T-helper 1 cell treated with Interleukin-12 subunit alpha and Interleukin-12 subunit beta and Interleukin-4 antibody, amounts not matched to agents 30 μg/mL and 1 μg/mL, for 36 hours (primary cell): ENCODE measurements at regions not wholly inside any gene's neighbourhood (a gene's known extent, or its start where the extent isn't known, plus 50 kb on each side); places are given as distances from the start of the nearest gene placed in this dataset.

Experiments used
- H3K27ac Mint-ChIP-seq: one replicate; pipeline ENCODE4 v1.8.0; 2021; ENCODE audit warnings: mild to moderate bottlenecking, mixed read lengths
- H3K27me3 Mint-ChIP-seq: one replicate; pipeline ENCODE4 v1.8.0; 2021; ENCODE audit warnings: low read depth, mixed read lengths
- H3K36me3 Mint-ChIP-seq: one replicate; pipeline ENCODE4 v1.8.0; 2021; ENCODE audit warnings: low read depth, mixed read lengths
- H3K4me1 Mint-ChIP-seq: one replicate; pipeline ENCODE4 v1.8.0; 2021; ENCODE audit warnings: low read depth, mixed read lengths
- H3K4me3 Mint-ChIP-seq: one replicate; pipeline ENCODE4 v1.8.0; 2021; ENCODE audit warnings: mild to moderate bottlenecking, moderate library complexity, mixed read lengths
- H3K9me3 Mint-ChIP-seq: one replicate; pipeline ENCODE4 v1.8.0; 2021; ENCODE audit warnings: mixed read lengths

DNA sequence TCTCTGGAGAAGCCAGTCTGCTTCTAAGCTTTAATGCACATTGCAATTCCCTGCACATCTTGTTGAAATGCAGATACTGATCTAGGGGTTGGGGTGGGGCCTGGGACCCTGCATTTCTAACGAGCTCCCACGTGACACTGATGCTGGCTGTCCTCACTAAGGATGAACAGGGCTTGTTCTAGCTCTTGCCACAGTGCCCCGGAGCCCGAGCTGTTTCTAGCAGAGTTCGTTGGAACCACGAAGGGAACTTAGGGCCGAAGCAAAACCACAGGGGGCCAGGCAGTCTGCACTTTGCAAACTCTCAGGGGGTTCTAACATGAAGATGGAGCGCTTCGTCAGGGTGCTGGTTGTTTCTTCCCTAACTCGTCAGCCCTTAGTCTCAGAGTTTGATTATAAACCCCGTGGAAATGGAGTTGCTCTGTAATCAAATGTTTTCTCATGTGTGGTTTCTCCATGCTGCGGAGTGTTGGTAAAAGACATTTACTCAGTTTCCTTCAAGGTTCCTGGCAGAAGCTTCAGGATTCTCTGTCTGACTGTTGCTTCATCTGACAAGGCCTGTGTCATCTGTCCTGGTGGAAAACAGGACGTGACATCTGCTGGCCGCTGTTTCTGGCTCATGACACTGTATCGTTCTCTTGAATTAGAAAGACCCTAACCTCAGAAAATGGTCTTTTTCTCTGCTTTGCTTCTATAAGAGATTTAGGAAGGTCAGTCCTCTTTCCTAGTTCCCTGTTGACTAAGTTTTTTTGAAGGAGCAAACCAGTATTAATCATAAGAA is 221.5 kb downstream of the TEX29 start:
- H3K36me3 Mint-ChIP-seq, result no peaks in the 10 kb centered on the region
- peaks cover 21% of the 10 kb centered on the region for H3K9me3 Mint-ChIP-seq
- no peak overlapping the region for H3K27ac Mint-ChIP-seq
- no peaks in the 10 kb centered on the region for H3K4me1 Mint-ChIP-seq
- no peaks in the 10 kb centered on the region for H3K27me3 Mint-ChIP-seq
- H3K4me3 Mint-ChIP-seq, result no peak overlapping the region

GRCh38 chr13:111542530-111543341 is 222.3 kb downstream of the TEX29 start:
- Mint-ChIP-seq H3K27ac (no peak overlapping the region), H3K36me3 (no peaks in the 10 kb centered on the region), H3K4me1 (no peaks in the 10 kb centered on the region), H3K4me3 (no peak overlapping the region), H3K9me3 (peaks cover 21% of the 10 kb centered on the region), H3K27me3 (no peaks in the 10 kb centered on the region)

GRCh38 chr13:111546921-111547675 is 226.7 kb downstream of the TEX29 start:
- no peak overlapping the region for H3K4me3 Mint-ChIP-seq
- no peaks in the 10 kb centered on the region for H3K36me3 Mint-ChIP-seq
- no peaks in the 10 kb centered on the region for H3K4me1 Mint-ChIP-seq
- no peaks in the 10 kb centered on the region for H3K27me3 Mint-ChIP-seq
- H3K9me3 Mint-ChIP-seq, result peaks cover 21% of the 10 kb centered on the region
- H3K27ac Mint-ChIP-seq, result no peak overlapping the region

DNA sequence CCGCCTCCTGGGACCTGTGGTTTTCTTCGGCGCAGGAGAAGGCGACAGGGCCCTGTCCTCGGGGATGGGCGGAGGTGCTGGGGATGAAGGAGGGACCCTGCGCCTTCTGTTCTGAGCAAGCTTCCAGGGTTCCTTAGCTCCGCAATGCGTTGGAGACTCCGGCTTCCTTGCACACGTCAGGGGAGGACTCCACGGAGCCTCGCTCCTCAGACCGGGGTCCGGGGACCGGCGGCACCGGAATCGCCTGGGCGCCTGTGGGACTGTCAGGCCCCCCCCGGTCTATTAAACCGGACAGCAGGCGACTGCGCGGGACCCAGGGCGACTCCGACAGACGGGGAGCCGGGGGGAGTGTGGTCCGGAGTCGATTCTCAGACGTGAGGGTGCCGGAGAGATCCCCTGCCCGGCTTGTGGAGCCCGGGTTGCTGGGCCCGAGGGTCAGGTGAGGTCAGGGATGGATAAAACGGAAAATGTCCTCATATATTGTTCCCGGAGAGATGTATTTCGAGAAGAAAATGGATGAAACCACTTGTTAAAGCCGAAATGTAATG is 227.4 kb downstream of the TEX29 start:
- peaks cover 21% of the 10 kb centered on the region for H3K9me3 Mint-ChIP-seq
- no peaks in the 10 kb centered on the region for H3K36me3 Mint-ChIP-seq
- H3K4me3 Mint-ChIP-seq, result no peak overlapping the region
- no peaks in the 10 kb centered on the region for H3K4me1 Mint-ChIP-seq
- H3K27me3 Mint-ChIP-seq, result no peaks in the 10 kb centered on the region
- no peak overlapping the region for H3K27ac Mint-ChIP-seq

DNA sequence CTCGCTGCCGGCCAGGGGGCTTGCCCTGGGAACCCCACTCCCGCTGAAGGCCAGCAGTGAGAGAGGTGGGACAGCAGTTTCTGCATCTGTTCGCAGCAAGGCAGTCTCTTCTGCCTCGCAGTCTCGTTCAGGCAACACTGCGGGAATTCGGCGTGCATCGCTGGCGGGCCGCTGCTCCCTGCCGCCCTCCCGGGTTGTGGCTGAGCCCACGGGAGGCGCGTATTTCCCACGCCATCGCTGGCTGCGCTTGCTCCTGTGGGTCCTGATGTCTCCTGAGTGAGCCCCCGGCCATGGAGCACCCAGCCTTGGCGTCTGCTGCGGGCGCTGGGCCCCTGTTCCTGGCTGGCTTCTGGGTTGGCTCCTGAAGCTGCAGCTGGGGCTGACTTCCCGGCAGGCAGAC is 227.9 kb downstream of the TEX29 start:
- Mint-ChIP-seq H3K36me3 (no peaks in the 10 kb centered on the region), H3K27me3 (no peaks in the 10 kb centered on the region), H3K27ac (no peak overlapping the region), H3K4me1 (no peaks in the 10 kb centered on the region), H3K4me3 (no peak overlapping the region), H3K9me3 (peaks cover 21% of the 10 kb centered on the region)

- Mint-ChIP-seq H3K4me1 (no peaks in the 10 kb centered on the region), H3K27ac (no peak overlapping the region), H3K4me3 (no peak overlapping the region), H3K36me3 (no peaks in the 10 kb centered on the region), H3K9me3 (peaks cover 21% of the 10 kb centered on the region), H3K27me3 (no peaks in the 10 kb centered on the region)
Measured at GRCh38 chr13:111548805-111549204, 228.4 kb downstream of the TEX29 start.

DNA sequence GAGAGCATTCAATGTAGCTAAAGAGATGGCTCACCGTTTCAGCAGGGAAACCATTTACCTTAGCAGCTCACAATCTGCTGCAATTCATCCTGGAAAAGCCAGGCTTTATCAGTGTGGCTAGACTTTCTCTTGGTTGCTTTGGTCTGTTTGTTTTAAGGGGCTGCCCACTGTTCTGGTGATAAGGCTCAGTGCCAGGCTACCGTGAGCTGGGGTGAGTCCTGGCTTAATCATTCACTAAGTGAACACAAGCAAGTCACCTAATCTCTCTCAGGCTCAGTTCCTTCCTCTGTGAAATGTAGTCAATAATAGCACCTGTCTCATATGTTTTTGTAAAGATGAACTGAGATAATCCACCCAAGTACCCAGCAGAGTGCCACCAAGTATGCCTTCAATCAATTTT is 229.0 kb downstream of the TEX29 start:
- H3K9me3 Mint-ChIP-seq, result peaks cover 16% of the 10 kb centered on the region
- H3K36me3 Mint-ChIP-seq, result no peaks in the 10 kb centered on the region
- H3K4me3 Mint-ChIP-seq, result no peak overlapping the region
- no peak overlapping the region for H3K27ac Mint-ChIP-seq
- no peaks in the 10 kb centered on the region for H3K4me1 Mint-ChIP-seq
- H3K27me3 Mint-ChIP-seq, result no peaks in the 10 kb centered on the region

- H3K36me3 Mint-ChIP-seq, result no peaks in the 10 kb centered on the region
- no peaks in the 10 kb centered on the region for H3K4me1 Mint-ChIP-seq
- H3K9me3 Mint-ChIP-seq, result peaks cover 10% of the 10 kb centered on the region
- H3K27me3 Mint-ChIP-seq, result no peaks in the 10 kb centered on the region
- H3K4me3 Mint-ChIP-seq, result no peak overlapping the region
- no peak overlapping the region for H3K27ac Mint-ChIP-seq
Measured at GRCh38 chr13:111550062-111550461, 229.6 kb downstream of the TEX29 start.

DNA sequence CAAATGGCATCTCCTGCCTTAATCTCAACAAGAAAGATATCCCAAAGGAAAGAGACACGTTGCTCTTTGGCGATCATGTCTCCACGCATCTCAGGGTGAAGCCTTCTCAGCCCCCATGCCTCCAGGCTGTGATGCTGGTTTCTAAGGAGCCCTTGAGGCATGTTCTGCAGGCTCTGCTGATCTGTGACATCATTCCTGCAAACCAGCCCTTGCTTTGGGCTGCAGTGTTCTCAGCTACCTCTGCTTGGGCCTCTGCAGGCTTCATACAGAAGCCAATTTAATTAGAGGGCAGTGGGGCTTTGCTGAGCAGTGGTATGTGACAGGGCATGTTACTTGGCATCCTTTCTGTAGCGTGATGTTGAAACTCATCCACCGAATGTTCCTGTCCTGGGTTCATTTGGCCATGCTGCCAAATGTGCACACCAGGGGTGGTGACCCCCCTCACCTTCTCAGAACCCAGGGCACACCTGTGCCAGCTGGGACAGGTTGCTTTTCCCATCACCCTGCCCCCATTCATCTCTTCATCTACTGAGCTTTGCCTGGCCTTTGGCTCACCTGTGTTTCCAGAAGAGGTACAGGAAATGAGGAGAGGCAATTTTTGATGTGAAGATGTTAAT is 230.9 kb downstream of the TEX29 start:
- no peaks in the 10 kb centered on the region for H3K36me3 Mint-ChIP-seq

DNA sequence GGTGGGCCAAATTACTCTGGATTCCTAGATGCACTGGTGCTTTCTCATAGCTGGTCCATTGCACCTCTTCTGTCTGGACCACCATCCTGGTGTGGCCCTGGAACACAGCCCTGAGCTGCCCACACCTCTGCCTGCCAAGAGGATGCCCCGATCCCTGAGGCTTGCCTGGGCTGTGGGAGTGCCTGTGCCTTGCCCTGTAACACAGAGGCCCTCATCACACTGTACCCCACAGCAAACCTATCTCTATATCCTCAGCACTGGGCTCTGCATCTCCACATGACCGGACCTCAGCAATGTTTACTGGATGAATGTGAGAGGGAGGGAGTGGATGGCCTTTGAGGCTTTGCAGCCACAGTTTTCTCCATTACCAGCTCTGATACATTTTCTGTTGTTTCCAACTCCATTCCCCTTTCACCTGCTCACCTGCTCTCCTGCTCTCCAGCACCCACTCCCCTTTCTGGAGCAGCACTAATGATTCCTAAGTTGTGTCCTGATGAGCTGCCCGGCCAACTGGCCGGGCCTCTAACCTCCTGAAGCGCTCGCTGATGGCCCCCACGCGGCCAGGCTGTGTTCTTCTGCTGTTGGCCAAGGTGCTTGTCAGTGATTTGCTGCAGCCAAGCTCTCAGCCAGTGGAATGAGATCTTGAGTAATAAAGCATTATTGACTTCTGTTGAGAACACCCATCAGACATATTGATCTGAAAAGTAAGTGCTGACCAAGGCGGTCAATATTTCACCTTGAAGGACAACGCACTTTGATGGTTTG is 232.6 kb downstream of the TEX29 start:
- H3K4me3 Mint-ChIP-seq, result no peak overlapping the region
- no peaks in the 10 kb centered on the region for H3K4me1 Mint-ChIP-seq
- H3K27ac Mint-ChIP-seq, result no peak overlapping the region
- H3K27me3 Mint-ChIP-seq, result no peaks in the 10 kb centered on the region
- no peaks in the 10 kb centered on the region for H3K9me3 Mint-ChIP-seq
- no peaks in the 10 kb centered on the region for H3K36me3 Mint-ChIP-seq

More for the DNA sequence above, 230.9 kb downstream of the TEX29 start:
- H3K9me3 Mint-ChIP-seq, result no peaks in the 10 kb centered on the region
- no peak overlapping the region for H3K4me3 Mint-ChIP-seq
- no peaks in the 10 kb centered on the region for H3K4me1 Mint-ChIP-seq
- H3K27ac Mint-ChIP-seq, result no peak overlapping the region
- H3K27me3 Mint-ChIP-seq, result no peaks in the 10 kb centered on the region

DNA sequence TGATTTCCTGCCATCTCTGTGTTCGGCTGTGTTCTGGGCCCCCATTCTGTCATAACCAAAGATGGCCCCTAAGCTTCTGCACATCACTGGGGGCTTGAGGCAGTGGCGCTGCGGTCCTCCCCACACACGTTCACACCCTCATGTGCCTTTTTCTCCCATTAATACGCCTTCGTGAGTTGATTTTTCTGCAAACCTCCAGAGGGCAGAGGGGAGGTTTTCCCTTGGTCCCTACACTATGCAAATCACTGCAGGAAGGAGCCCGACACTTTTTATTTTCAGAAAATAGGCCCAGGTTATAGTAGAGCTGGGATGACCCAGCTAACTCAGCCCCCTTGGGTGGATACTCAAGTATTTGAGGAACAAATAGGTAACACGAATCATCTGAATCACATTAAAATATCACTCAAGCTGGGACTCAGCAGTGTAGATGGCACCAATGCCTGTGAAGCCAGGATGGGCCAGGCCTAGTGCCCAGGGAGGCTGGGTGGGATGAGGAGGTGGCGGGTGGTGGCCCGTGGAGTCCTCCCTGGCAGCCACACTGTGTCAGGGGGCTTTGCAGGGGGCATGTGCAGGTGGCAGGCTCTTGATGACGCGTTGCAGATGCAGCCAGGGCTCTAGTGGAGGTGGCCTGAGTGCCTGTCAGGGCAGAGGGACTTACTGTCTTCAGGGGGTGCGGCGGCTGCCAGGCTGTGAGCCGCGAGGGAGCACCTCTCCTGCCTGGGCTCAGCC is 234.3 kb downstream of the TEX29 start:
- no peaks in the 10 kb centered on the region for H3K36me3 Mint-ChIP-seq
- no peaks in the 10 kb centered on the region for H3K4me1 Mint-ChIP-seq
- H3K4me3 Mint-ChIP-seq, result no peak overlapping the region
- no peak overlapping the region for H3K27ac Mint-ChIP-seq
- no peaks in the 10 kb centered on the region for H3K9me3 Mint-ChIP-seq
- H3K27me3 Mint-ChIP-seq, result no peaks in the 10 kb centered on the region

DNA sequence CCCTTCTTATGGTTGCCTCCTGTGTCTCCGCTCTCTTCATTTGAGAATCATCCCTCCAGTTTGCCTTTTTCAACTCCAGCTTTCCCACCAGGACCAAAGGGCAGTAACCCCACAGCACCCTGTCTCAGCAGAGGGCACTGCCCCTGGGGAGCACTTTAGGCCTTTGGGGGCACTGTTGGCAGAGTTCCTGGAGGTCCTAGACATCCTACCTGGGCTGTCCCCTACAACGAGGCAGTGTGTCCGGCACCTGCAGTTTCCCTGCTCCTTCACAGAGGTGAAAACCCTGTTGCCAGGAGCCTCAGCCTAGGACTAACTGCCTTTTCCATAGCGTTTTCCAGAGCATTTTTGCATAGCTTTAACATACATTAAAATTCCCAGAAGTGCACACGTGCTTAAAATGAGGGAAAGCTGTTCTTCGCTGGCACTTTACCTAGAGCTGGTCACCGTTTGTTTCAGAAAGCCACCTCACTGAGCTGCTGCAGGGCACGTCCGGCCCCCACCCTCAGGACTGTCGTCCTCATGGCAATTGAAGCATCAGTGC is 234.9 kb downstream of the TEX29 start:
- Mint-ChIP-seq H3K27me3 (no peaks in the 10 kb centered on the region), H3K4me3 (no peak overlapping the region)

DNA sequence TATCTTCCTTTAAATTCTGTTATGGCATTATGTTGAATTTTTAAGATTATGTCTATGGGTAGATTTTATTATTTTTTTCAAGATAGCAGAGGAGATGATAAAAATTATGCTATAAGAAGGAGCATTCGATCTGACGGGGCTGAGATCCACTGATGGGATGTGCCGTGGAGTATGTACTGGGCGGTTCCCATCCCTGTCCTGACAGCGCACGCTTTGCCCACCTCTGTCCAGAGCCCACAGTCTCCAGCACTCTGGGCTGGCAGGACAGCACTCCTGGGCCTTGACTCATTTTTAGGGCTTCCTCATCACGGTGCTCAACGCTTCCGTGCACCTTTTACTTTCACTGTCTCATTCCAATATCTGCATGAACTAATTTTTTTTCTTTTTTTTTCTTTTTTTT is 235.5 kb downstream of the TEX29 start:
- no peak overlapping the region for H3K4me3 Mint-ChIP-seq
- H3K4me1 Mint-ChIP-seq, result no peaks in the 10 kb centered on the region
- H3K36me3 Mint-ChIP-seq, result no peaks in the 10 kb centered on the region
- no peaks in the 10 kb centered on the region for H3K27me3 Mint-ChIP-seq
- H3K9me3 Mint-ChIP-seq, result no peaks in the 10 kb centered on the region
- H3K27ac Mint-ChIP-seq, result no peak overlapping the region

More for the DNA sequence above, 234.9 kb downstream of the TEX29 start:
- no peaks in the 10 kb centered on the region for H3K4me1 Mint-ChIP-seq
- H3K9me3 Mint-ChIP-seq, result no peaks in the 10 kb centered on the region
- no peaks in the 10 kb centered on the region for H3K36me3 Mint-ChIP-seq
- H3K27ac Mint-ChIP-seq, result no peak overlapping the region
